AG10803 (cell line): ENCODE measurements at regions not wholly inside any gene's neighbourhood (a gene's known extent, or its start where the extent isn't known, plus 50 kb on each side); places are given as distances from the start of the nearest gene placed in this dataset.

Experiments
- DNase-seq: peaks from one replicate; pipeline ENCODE4 v3.0.0; 2010; ENCODE audit warnings: low read depth
- H3K4me3 ChIP-seq: 2 replicates; pipeline ENCODE4 v1.5.1; 2011; ENCODE audit warnings: mild to moderate bottlenecking, low read length, control low read depth
- CTCF ChIP-seq: conservative IDR thresholded peaks from 2 replicates; pipeline ENCODE4 v1.5.1; 2011; ENCODE audit warnings: mild to moderate bottlenecking, low read length, control low read depth, inconsistent platforms

GRCh38 chr6:6503191-6503590 lies 85.3 kb upstream of the LY86 start:
- no peak overlapping the region for H3K4me3 ChIP-seq
- DNase-seq, result no peak
- no peak for TF ChIP-seq CTCF

GRCh38 chr6:6505111-6505510 lies 83.4 kb upstream of the LY86 start:
- DNase-seq, result no peak
- H3K4me3 ChIP-seq, result no peak overlapping the region
- no peak; the same call in 1 of the 2 replicates for TF ChIP-seq CTCF

GRCh38 chr6:6508643-6509042 lies 79.9 kb upstream of the LY86 start:
- DNase-seq, result no peak
- TF ChIP-seq CTCF, result no peak
- H3K4me3 ChIP-seq, result no peak overlapping the region

GRCh38 chr6:6509284-6509683 lies 79.2 kb upstream of the LY86 start:
- H3K4me3 ChIP-seq, result no peak overlapping the region
- no peak for TF ChIP-seq CTCF
- DNase-seq, result no peak

GRCh38 chr6:6512711-6513110 lies 75.8 kb upstream of the LY86 start:
- H3K4me3 ChIP-seq, result no peak overlapping the region
- no peak for DNase-seq
- no peak for TF ChIP-seq CTCF

- DNase-seq, result no peak
- TF ChIP-seq CTCF, result no peak
- no peak overlapping the region for H3K4me3 ChIP-seq
These were observed 72.6 kb upstream of the LY86 start for GRCh38 chr6:6515691-6516607.

- DNase-seq, result no peak
- H3K4me3 ChIP-seq, result no peak overlapping the region
- TF ChIP-seq CTCF, result no peak
These were observed 71.7 kb upstream of the LY86 start for GRCh38 chr6:6516666-6517458.
